ENCODE measurements at regions not wholly inside any gene's neighbourhood (a gene's known extent, or its start where the extent isn't known, plus 50 kb on each side); places are given as distances from the start of the nearest gene placed in this dataset.

DNA sequence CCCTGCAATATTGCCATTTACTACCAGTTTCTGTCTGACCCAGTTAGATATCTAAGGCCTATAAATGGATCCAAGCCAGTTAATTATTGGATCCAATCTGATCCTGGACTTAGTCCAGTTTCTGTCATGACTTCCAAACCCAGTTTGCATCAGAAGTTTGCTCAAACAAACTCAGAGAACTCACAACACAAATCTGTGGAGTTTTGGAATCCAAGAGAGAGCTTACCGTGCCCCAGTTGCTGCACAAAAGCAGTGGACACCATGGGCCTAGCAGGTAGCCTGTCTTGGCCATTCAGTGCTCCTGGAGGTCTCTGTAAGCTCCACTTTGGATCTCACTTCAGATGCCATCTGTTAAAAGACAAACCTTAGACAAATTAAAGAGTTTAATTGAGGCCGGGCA lies 174.5 kb downstream of the AASDH start:
- Histone ChIP-seq H2AFZ (ENCODE audit: low read depth) (no peak overlapping the region), H3K4me1 (ENCODE audit: control insufficient read depth in 1 of 2, insufficient read depth in 2 of 2, low read depth in 1 of 2, low read length in 1 of 2) (peaks cover 0 to 3% of the 10 kb centered on the region in 2 experiments; a peak in 1 of 4 replicates), H3K4me2 (no peak overlapping the region), H3K4me3 (ENCODE audit: low read depth in 2 of 2, low read length in 1 of 2) (no peak overlapping the region), H3K9ac (no peak overlapping the region), H3K79me2 (ENCODE audit: insufficient read depth) (no peaks in the 10 kb centered on the region), H3K27me3 (ENCODE audit: insufficient read depth) (no peaks in the 10 kb centered on the region), H3K9me3 (no peaks in the 10 kb centered on the region), H3F3A (replicated peaks; ENCODE audit: insufficient read depth) (no peaks in the 10 kb centered on the region), H4K20me1 (ENCODE audit: insufficient read depth) (no peaks in the 10 kb centered on the region), H3K36me3 (replicated peaks in 1 of 2; ENCODE audit: control insufficient read depth in 1 of 2, insufficient read depth in 2 of 2, low read length in 1 of 2) (no peaks in the 10 kb centered on the region), H3K27ac (ENCODE audit: low read depth in 2 of 2, low read length in 1 of 2) (no peak overlapping the region), H3K9me2 (no peaks in the 10 kb centered on the region)
- ChIA-PET CTCF (no interaction called here), POLR2A (no interaction called here)
- 91% methylated on average over 2 of the region's 2 CpGs for WGBS (ENCODE audit: low lambda C conversion rate)
- TF ChIP-seq, protein P1, sequence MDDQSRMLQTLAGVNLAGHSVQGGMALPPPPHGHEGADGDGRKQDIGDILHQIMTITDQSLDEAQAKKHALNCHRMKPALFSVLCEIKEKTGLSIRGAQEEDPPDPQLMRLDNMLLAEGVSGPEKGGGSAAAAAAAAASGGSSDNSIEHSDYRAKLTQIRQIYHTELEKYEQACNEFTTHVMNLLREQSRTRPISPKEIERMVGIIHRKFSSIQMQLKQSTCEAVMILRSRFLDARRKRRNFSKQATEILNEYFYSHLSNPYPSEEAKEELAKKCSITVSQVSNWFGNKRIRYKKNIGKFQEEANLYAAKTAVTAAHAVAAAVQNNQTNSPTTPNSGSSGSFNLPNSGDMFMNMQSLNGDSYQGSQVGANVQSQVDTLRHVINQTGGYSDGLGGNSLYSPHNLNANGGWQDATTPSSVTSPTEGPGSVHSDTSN (IDR thresholded peaks at IDR 0.05) = no peak
- no peak for TF ChIP-seq EZH2phosphoT487 (IDR thresholded peaks at IDR 0.05; ENCODE audit: borderline replicate concordance, low read depth)
- no peak for TF ChIP-seq TEAD4 (IDR thresholded peaks at IDR 0.05; ENCODE audit: borderline replicate concordance, insufficient read depth)
- no peak for TF ChIP-seq RCOR1 (IDR thresholded peaks at IDR 0.05; ENCODE audit: low read length)
- TF ChIP-seq, protein P2, sequence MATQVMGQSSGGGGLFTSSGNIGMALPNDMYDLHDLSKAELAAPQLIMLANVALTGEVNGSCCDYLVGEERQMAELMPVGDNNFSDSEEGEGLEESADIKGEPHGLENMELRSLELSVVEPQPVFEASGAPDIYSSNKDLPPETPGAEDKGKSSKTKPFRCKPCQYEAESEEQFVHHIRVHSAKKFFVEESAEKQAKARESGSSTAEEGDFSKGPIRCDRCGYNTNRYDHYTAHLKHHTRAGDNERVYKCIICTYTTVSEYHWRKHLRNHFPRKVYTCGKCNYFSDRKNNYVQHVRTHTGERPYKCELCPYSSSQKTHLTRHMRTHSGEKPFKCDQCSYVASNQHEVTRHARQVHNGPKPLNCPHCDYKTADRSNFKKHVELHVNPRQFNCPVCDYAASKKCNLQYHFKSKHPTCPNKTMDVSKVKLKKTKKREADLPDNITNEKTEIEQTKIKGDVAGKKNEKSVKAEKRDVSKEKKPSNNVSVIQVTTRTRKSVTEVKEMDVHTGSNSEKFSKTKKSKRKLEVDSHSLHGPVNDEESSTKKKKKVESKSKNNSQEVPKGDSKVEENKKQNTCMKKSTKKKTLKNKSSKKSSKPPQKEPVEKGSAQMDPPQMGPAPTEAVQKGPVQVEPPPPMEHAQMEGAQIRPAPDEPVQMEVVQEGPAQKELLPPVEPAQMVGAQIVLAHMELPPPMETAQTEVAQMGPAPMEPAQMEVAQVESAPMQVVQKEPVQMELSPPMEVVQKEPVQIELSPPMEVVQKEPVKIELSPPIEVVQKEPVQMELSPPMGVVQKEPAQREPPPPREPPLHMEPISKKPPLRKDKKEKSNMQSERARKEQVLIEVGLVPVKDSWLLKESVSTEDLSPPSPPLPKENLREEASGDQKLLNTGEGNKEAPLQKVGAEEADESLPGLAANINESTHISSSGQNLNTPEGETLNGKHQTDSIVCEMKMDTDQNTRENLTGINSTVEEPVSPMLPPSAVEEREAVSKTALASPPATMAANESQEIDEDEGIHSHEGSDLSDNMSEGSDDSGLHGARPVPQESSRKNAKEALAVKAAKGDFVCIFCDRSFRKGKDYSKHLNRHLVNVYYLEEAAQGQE (IDR thresholded peaks at IDR 0.05; ENCODE audit: low read depth, low read length) = no peak
- no peak for TF ChIP-seq JUND (IDR thresholded peaks at IDR 0.05)
- no peak for DNase-seq

DNA sequence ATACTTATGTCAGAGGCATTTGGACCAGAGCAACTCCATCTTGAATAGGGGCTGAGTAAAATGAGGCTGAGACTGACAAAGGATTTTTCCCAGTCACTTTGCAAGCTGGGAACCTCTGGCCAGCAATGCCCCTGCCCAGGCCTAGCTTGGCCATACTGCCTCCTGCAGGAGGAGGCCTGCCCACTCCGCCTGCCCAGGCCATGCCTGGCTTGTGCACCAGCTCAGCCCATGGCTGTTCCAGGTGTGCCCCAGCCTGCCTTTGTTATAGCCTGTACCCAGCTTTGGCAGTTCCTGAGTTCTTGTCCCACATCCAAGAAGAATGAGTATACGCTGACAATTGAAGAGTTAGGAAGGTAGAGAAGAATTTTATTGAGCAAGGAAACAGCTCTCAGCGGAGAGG lies 176.1 kb downstream of the AASDH start:
- H3K9me2 ChIP-seq = no peaks in the 10 kb centered on the region
- no peaks in the 10 kb centered on the region for H3K36me3 ChIP-seq (replicated peaks in 1 of 2; ENCODE audit: control insufficient read depth in 1 of 2, insufficient read depth in 2 of 2, low read length in 1 of 2)
- no peak for DNase-seq
- peak overlapping the region in 1 of 2 experiments; percentile 12; a peak in 1 of 4 replicates for H3K4me3 ChIP-seq (ENCODE audit: low read depth in 2 of 2, low read length in 1 of 2)
- no peak overlapping the region for H3K9ac ChIP-seq
- no peak for TF ChIP-seq MAX (IDR thresholded peaks at IDR 0.05; ENCODE audit: low read depth)
- TF ChIP-seq FOXM1 (IDR thresholded peaks at IDR 0.05; ENCODE audit: low read depth) = no peak
- no peak for TF ChIP-seq CHD2 (IDR thresholded peaks at IDR 0.05; ENCODE audit: low read length, partially characterized antibody)
- no peak for TF ChIP-seq FOSL2 (IDR thresholded peaks at IDR 0.05; ENCODE audit: borderline replicate concordance, low read depth)
- TF ChIP-seq NFIC (IDR thresholded peaks at IDR 0.05; ENCODE audit: borderline replicate concordance) = no peak
- TF ChIP-seq MXI1 (IDR thresholded peaks at IDR 0.05; ENCODE audit: low read depth, low read length) = no peak
- TF ChIP-seq FOXJ3 (CRISPR knock-in tag; IDR thresholded peaks at IDR 0.05) = no peak
- TF ChIP-seq RFX5 (IDR thresholded peaks at IDR 0.05; ENCODE audit: low read length) = no peak
- TF ChIP-seq, protein P3, sequence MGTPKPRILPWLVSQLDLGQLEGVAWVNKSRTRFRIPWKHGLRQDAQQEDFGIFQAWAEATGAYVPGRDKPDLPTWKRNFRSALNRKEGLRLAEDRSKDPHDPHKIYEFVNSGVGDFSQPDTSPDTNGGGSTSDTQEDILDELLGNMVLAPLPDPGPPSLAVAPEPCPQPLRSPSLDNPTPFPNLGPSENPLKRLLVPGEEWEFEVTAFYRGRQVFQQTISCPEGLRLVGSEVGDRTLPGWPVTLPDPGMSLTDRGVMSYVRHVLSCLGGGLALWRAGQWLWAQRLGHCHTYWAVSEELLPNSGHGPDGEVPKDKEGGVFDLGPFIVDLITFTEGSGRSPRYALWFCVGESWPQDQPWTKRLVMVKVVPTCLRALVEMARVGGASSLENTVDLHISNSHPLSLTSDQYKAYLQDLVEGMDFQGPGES (IDR thresholded peaks at IDR 0.05; ENCODE audit: low read depth, low read length) = no peak
- no peak for TF ChIP-seq TAF1 (IDR thresholded peaks at IDR 0.05; ENCODE audit: borderline replicate concordance, low read depth, low read length)
- no peaks in the 10 kb centered on the region for H3F3A ChIP-seq (replicated peaks; ENCODE audit: insufficient read depth)
- H4K20me1 ChIP-seq (ENCODE audit: insufficient read depth) = no peaks in the 10 kb centered on the region
- no peak overlapping the region for H3K27ac ChIP-seq (ENCODE audit: low read depth in 2 of 2, low read length in 1 of 2)
- no peak overlapping the region for H3K4me2 ChIP-seq
- peaks cover 0 to 3% of the 10 kb centered on the region in 2 experiments; a peak in 1 of 4 replicates for H3K4me1 ChIP-seq (ENCODE audit: control insufficient read depth in 1 of 2, insufficient read depth in 2 of 2, low read depth in 1 of 2, low read length in 1 of 2)
- H2AFZ ChIP-seq (ENCODE audit: low read depth) = no peak overlapping the region
- WGBS (ENCODE audit: low lambda C conversion rate) = 83% methylated on average over 3 of the region's 3 CpGs
- no peaks in the 10 kb centered on the region for H3K9me3 ChIP-seq
- H3K27me3 ChIP-seq (ENCODE audit: insufficient read depth) = no peaks in the 10 kb centered on the region
- ChIA-PET CTCF (interaction anchor here (1.5 kb wide), 1 partner anchor 141 kb away, joined by 3 read pairs; no protein-coding TSS in a partner anchor), POLR2A (no interaction called here)
- H3K79me2 ChIP-seq (ENCODE audit: insufficient read depth) = no peaks in the 10 kb centered on the region
